ENCODE measurements at regions not wholly inside any gene's neighbourhood (a gene's known extent, or its start where the extent isn't known, plus 50 kb on each side); places are given as distances from the start of the nearest gene placed in this dataset.

DNA sequence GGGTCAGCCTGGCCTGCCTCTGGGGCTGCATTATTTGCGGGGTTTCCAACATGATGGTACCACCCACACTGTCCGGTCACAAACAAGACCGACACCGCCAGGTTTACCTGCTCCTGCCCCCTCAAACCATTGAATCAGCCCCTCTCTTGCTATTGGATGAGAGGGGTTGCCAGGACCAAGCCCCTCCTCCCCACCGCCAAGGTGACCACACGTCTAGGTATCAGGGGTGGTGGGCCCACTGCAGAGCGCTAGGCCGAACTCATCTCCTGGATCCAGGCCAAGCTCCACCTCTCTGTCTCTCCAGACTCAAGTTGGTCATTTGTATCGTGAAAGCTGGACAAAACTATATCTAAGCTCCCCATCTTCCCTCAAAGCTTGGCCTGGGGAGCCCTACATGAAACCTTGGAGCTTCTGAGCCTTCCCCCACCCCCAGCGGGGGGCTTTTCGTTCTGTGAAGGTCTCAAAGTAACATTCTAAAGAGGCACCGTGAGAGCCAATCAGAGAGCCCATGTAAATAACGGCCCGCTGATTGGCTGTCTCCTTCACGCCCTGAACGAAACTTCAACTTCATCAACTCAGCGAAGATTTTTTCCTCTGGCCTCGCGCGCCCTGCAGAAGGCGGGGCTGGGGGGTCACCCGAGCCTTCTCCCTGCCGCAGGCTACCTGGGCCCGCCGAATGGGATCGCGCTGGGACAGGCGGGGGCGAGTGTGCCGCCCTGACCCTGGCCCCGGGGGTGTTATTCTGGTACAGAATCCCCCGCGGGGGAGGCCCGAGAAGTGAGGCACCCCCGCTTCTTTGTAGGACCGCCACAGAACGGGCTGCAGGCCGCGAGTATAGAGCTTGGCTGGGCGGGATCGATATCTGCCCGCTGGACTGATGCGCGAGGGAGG, 49.6 kb upstream of the PSD2 start:
- no peak overlapping the region for H3K4me3 ChIP-seq (ENCODE audit: low read depth, low read length)
- H3K27ac ChIP-seq (ENCODE audit: insufficient read depth, low read length, poor library complexity, severe bottlenecking), result no peak overlapping the region
- Mint-ChIP-seq H3K27ac (peak overlapping the region in 1 of 3 donors; percentile 62), H3K36me3 (no peaks in the 10 kb centered on the region), H3K4me1 (peaks cover 5 to 22% (median 14%) of the 10 kb centered on the region in 4 donors), H3K4me3 (peak overlapping the region; percentile 71 to 96 (median 92)), H3K27me3 (peaks cover 26% of the 10 kb centered on the region), H3K9me3 (no peaks in the 10 kb centered on the region)
- no peaks in the 10 kb centered on the region for H3K36me3 ChIP-seq (ENCODE audit: control insufficient read depth, insufficient read depth, low read length)
- peak; percentile 40 to 47 (median 45) for DNase-seq
- H3K4me1 ChIP-seq (ENCODE audit: control insufficient read depth, insufficient read depth, low read length, poor library complexity, severe bottlenecking), result peaks cover 26% of the 10 kb centered on the region
- no peaks in the 10 kb centered on the region for H3K9me3 ChIP-seq (ENCODE audit: control insufficient read depth in 2 of 2, low read length in 2 of 2)
- no peaks in the 10 kb centered on the region for H3K27me3 ChIP-seq (ENCODE audit: control insufficient read depth, insufficient read depth, low read length)
- ATAC-seq (ENCODE audit: low read depth in 2 of 2), result peak; percentile 49 to 50
